SK-N-SH (cell line): ENCODE measurements at regions not wholly inside any gene's neighbourhood (a gene's known extent, or its start where the extent isn't known, plus 50 kb on each side); places are given as distances from the start of the nearest gene placed in this dataset.

Experiments
- CTCF ChIA-PET: fragments of 300-600, 350-600 bp; formaldehyde crosslinking; extraction: SDS; loops from one replicate; lab custom pipeline; 2021; lab: Yijun Ruan, JAX
- POLR2A ChIA-PET: fragments of 350-600 bp; sonication (Branson Sonifier 250); formaldehyde crosslinking; extraction: SDS; loops from one replicate; lab custom pipeline; 2020; ENCODE audit warnings: antibody characterized with exemption, inconsistent platforms; lab: Yijun Ruan, JAX
- DNase-seq: peaks from one replicate; pipeline ENCODE4 v3.0.0; 2012
- H2AFZ ChIP-seq: fragments of 200-600 bp; sonication (generic); 2 replicates; pipeline ENCODE4 v1.8.1; 2016; ENCODE audit warnings: antibody characterized with exemption, mild to moderate bottlenecking, low read depth
- H3F3A ChIP-seq: fragments of 200-600 bp; sonication (generic); replicated peaks from 2 replicates; pipeline ENCODE3; 2016; ENCODE audit warnings: antibody characterized with exemption, mild to moderate bottlenecking; ENCODE audit not compliant: insufficient read depth
- H3K27ac ChIP-seq, 2 experiments: fragments of 200-500 bp in 1 of 2; fragments of 200-600 bp in 1 of 2; sonication (Bioruptor generic) in 1 of 2; sonication (generic), shearing (Covaris generic) in 1 of 2; 2 replicates each; pipeline versions ENCODE4 v1.5.1 to v1.6.1; 2014 to 2016; ENCODE audit warnings: low read depth in 2 of 2, inconsistent platforms in 1 of 2, low read length in 1 of 2, mild to moderate bottlenecking in 1 of 2, mixed read lengths in 1 of 2
- H3K27me3 ChIP-seq: fragments of 200-600 bp; sonication (generic), shearing (Covaris generic); 2 replicates; pipeline ENCODE4 v1.6.1; 2016; ENCODE audit warnings: mixed run types; ENCODE audit not compliant: insufficient read depth
- H3K36me3 ChIP-seq, 2 experiments: fragments of 200-500 bp in 1 of 2; fragments of 200-600 bp in 1 of 2; sonication (Bioruptor generic) in 1 of 2; sonication (generic) in 1 of 2; replicated peaks in 1 of 2; 2 replicates each; pipeline versions ENCODE3 to v1.5.1; 2014 to 2016; ENCODE audit warnings: low read length in 1 of 2, mild to moderate bottlenecking in 1 of 2; ENCODE audit not compliant: insufficient read depth in 2 of 2, control insufficient read depth in 1 of 2
- H3K4me1 ChIP-seq, 2 experiments: fragments of 200-500 bp in 1 of 2; fragments of 200-600 bp in 1 of 2; sonication (Bioruptor generic) in 1 of 2; sonication (generic), shearing (Covaris generic) in 1 of 2; 2 replicates each; pipeline versions ENCODE4 v1.5.1 to v1.6.1; 2014 to 2016; ENCODE audit warnings: low read depth in 1 of 2, low read length in 1 of 2, mixed run types in 1 of 2; ENCODE audit not compliant: insufficient read depth in 2 of 2, control insufficient read depth in 1 of 2
- H3K4me2 ChIP-seq: fragments of 200-600 bp; sonication (generic), shearing (Covaris generic); 2 replicates; pipeline ENCODE4 v1.6.1; 2017; ENCODE audit warnings: mixed run types
- H3K4me3 ChIP-seq, 2 experiments: fragments of 200-500 bp in 1 of 2; fragments of 200-600 bp in 1 of 2; sonication (Bioruptor generic) in 1 of 2; sonication (generic), shearing (Covaris generic) in 1 of 2; 2 replicates each; pipeline versions ENCODE4 v1.5.1 to v1.8.1; 2014 to 2016; ENCODE audit warnings: low read depth in 2 of 2, inconsistent platforms in 1 of 2, low read length in 1 of 2, mild to moderate bottlenecking in 1 of 2, mixed read lengths in 1 of 2, moderate library complexity in 1 of 2
- H3K79me2 ChIP-seq: fragments of 200-600 bp; sonication (generic); 2 replicates; pipeline ENCODE4 v1.8.1; 2017; ENCODE audit warnings: mild to moderate bottlenecking; ENCODE audit not compliant: insufficient read depth
- H3K9ac ChIP-seq: fragments of 200-600 bp; sonication (generic); 2 replicates; pipeline ENCODE4 v1.6.1; 2017; ENCODE audit warnings: mixed run types
- H3K9me2 ChIP-seq: fragments of 200-600 bp; sonication (generic); 2 replicates; pipeline ENCODE4 v1.6.1; 2017; ENCODE audit warnings: mixed run types
- H3K9me3 ChIP-seq: fragments of 200-600 bp; sonication (generic); 2 replicates; pipeline ENCODE4 v1.6.1; 2017; ENCODE audit warnings: mixed run types, mild to moderate bottlenecking, moderate library complexity
- H4K20me1 ChIP-seq: fragments of 200-600 bp; sonication (generic); 2 replicates; pipeline ENCODE4 v1.6.1; 2017; ENCODE audit warnings: mild to moderate bottlenecking, mixed run types; ENCODE audit not compliant: insufficient read depth
- ELF1 ChIP-seq: IDR thresholded peaks from 2 replicates; pipeline ENCODE4 v1.4.0; 2012
- EZH2phosphoT487 ChIP-seq: fragments of 200-600 bp; sonication (generic); IDR thresholded peaks from 2 replicates; pipeline ENCODE4 v1.6.1; 2017; ENCODE audit warnings: low read depth, mixed run types, mild to moderate bottlenecking, antibody characterized with exemption, moderate library complexity, borderline replicate concordance
- FOXJ3 ChIP-seq: sonication (generic); formaldehyde crosslinking; IDR thresholded peaks from 2 replicates; pipeline ENCODE4 v1.5.1; 2020; ENCODE audit warnings: mild to moderate bottlenecking, missing genetic modification reagents
- GATA2 ChIP-seq: sonication (generic); formaldehyde crosslinking; IDR thresholded peaks from 2 replicates; pipeline ENCODE4 v1.5.0; 2020; ENCODE audit warnings: mild to moderate bottlenecking, missing genetic modification reagents
- MXI1 ChIP-seq: IDR thresholded peaks from 2 replicates; pipeline ENCODE4 v1.6.1; 2012; ENCODE audit warnings: mild to moderate bottlenecking, low read depth, low read length, improper control_type of control experiment
- POLR2AphosphoS5 ChIP-seq: IDR thresholded peaks from 2 replicates; pipeline ENCODE4 v1.6.1; 2012; ENCODE audit warnings: low read depth, low read length
- SMC3 ChIP-seq: IDR thresholded peaks from 2 replicates; pipeline ENCODE4 v1.6.1; 2012; ENCODE audit warnings: low read depth, low read length, improper control_type of control experiment
- TAF1 ChIP-seq: IDR thresholded peaks from 2 replicates; pipeline ENCODE4 v1.6.1; 2012; ENCODE audit warnings: low read depth, mild to moderate bottlenecking, low read length, moderate library complexity, borderline replicate concordance
- TCF12 ChIP-seq: IDR thresholded peaks from 2 replicates; pipeline ENCODE4 v1.4.0; 2012
- TEAD4 ChIP-seq: IDR thresholded peaks from 2 replicates; pipeline ENCODE4 v1.4.0; 2012; ENCODE audit warnings: mild to moderate bottlenecking, borderline replicate concordance; ENCODE audit not compliant: insufficient read depth
- YY1 ChIP-seq: IDR thresholded peaks from 2 replicates; pipeline ENCODE4 v1.4.0; 2012; ENCODE audit warnings: low read depth, mild to moderate bottlenecking
- ZBTB33 ChIP-seq: IDR thresholded peaks from 2 replicates; pipeline ENCODE4 v1.4.0; 2012; ENCODE audit warnings: low read depth, borderline replicate concordance
- WGBS: methylation state at CpG from one replicate; pipeline ENCODE4 v1.1.6; 2017; ENCODE audit warnings: low lambda C conversion rate; 5-methylcytosine and 5-hydroxymethylcytosine counted together

- TF ChIP-seq SMC3 (no peak), ELF1 (no peak), EZH2phosphoT487 (no peak), MXI1 (no peak), TEAD4 (no peak)
Measured at GRCh38 chr5:114184006-114184405, 177.9 kb upstream of the KCNN2 start (continued).

- Histone ChIP-seq H3K36me3 (no peaks in the 10 kb centered on the region), H3K27ac (no peak overlapping the region), H3K79me2 (no peaks in the 10 kb centered on the region), H3K9ac (no peak overlapping the region), H2AFZ (no peak overlapping the region), H3K27me3 (no peaks in the 10 kb centered on the region), H3K4me2 (no peak overlapping the region), H3K4me1 (no peaks in the 10 kb centered on the region), H4K20me1 (no peaks in the 10 kb centered on the region), H3K9me2 (no peaks in the 10 kb centered on the region)
- 38% methylated on average over 8 of the region's 8 CpGs for WGBS
- ChIA-PET CTCF (no interaction called here), POLR2A (no interaction called here)
- TF ChIP-seq YY1 (no peak), FOXJ3 (CRISPR knock-in tag) (no peak)
- TF ChIP-seq, all 33 proteins: peak for 0
- Histone ChIP-seq H3K4me3 (no peak overlapping the region), H3K9me3 (0 out of 2 replicates have a peak, but pooled peaks cover 4% of the 10 kb centered on the region), H3F3A (no peaks in the 10 kb centered on the region)
- no peak for DNase-seq
Measured at GRCh38 chr5:114185274-114185673, 176.6 kb upstream of the KCNN2 start.

GRCh38 chr5:114191441-114191840, 170.4 kb upstream of the KCNN2 start:
- Histone ChIP-seq H3K36me3 (no peaks in the 10 kb centered on the region), H3K9ac (no peak overlapping the region), H4K20me1 (no peaks in the 10 kb centered on the region), H3K9me2 (no peaks in the 10 kb centered on the region), H3K79me2 (no peaks in the 10 kb centered on the region), H2AFZ (no peak overlapping the region), H3K27me3 (no peaks in the 10 kb centered on the region), H3F3A (no peaks in the 10 kb centered on the region), H3K4me3 (no peak overlapping the region), H3K27ac (no peak overlapping the region), H3K4me2 (no peak overlapping the region), H3K9me3 (no peaks in the 10 kb centered on the region), H3K4me1 (no peaks in the 10 kb centered on the region)
- POLR2A ChIA-PET = no interaction called here
- 0% methylated on average over 1 of the region's 1 CpG for WGBS
- TF ChIP-seq ZBTB33 = no peak
- TF ChIP-seq POLR2AphosphoS5 = no peak
- TF ChIP-seq TAF1 = no peak
- no peak for TF ChIP-seq ELF1
- TF ChIP-seq GATA2 = no peak
- TF ChIP-seq TCF12 = no peak
- DNase-seq = no peak
- CTCF ChIA-PET = interaction anchor here (2.2 kb wide), 1 partner anchor 33 kb away, joined by 6 read pairs; no protein-coding TSS in a partner anchor
